ENCODE measurements at regions not wholly inside any gene's neighbourhood (a gene's known extent, or its start where the extent isn't known, plus 50 kb on each side); places are given as distances from the start of the nearest gene placed in this dataset.
A peak's percentile ranks its signal among the peaks of the same experiment; 100 is the strongest.

DNA sequence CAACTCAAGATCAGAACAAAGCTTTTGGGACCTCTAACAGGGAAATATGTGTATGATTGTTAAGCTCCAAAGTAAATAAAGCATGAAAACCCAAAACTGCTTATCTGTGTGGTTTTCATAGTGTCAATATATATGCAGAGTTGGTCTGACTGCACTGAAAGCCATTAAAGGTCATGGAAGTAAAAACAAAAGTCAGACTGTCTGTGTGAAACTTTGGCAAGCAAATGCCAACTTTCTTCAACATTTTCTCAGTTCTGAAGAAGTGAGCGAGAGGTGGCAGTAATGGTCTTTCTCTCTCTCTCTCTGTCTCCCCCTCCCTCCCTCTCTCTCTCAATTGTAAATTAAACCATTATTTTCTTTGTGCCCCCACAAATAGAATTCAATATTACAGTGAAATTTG lies 100.1 kb upstream of the S1PR1 start (continued):
- TF ChIP-seq, protein P1, sequence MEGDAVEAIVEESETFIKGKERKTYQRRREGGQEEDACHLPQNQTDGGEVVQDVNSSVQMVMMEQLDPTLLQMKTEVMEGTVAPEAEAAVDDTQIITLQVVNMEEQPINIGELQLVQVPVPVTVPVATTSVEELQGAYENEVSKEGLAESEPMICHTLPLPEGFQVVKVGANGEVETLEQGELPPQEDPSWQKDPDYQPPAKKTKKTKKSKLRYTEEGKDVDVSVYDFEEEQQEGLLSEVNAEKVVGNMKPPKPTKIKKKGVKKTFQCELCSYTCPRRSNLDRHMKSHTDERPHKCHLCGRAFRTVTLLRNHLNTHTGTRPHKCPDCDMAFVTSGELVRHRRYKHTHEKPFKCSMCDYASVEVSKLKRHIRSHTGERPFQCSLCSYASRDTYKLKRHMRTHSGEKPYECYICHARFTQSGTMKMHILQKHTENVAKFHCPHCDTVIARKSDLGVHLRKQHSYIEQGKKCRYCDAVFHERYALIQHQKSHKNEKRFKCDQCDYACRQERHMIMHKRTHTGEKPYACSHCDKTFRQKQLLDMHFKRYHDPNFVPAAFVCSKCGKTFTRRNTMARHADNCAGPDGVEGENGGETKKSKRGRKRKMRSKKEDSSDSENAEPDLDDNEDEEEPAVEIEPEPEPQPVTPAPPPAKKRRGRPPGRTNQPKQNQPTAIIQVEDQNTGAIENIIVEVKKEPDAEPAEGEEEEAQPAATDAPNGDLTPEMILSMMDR (CRISPR knock-in tag; IDR thresholded peaks at IDR 0.05), result peak; percentile 64
- TF ChIP-seq TBL1XR1 (IDR thresholded peaks at IDR 0.05; ENCODE audit: borderline replicate concordance, low read length, partially characterized antibody) (peak; percentile 42), BCL6 (CRISPR knock-in tag; IDR thresholded peaks at IDR 0.05) (peak; percentile 79), FOSL1 (CRISPR knock-in tag; IDR thresholded peaks at IDR 0.05; ENCODE audit: borderline replicate concordance) (no peak), SOX5 (CRISPR knock-in tag; IDR thresholded peaks at IDR 0.05; ENCODE audit: borderline replicate concordance) (peak; percentile 90), E2F2 (CRISPR knock-in tag; IDR thresholded peaks at IDR 0.05; ENCODE audit: borderline replicate concordance) (no peak), ZNF766 (CRISPR knock-in tag; IDR thresholded peaks at IDR 0.05; ENCODE audit: borderline replicate concordance) (no peak), ZNF350 (CRISPR knock-in tag; IDR thresholded peaks at IDR 0.05; ENCODE audit: borderline replicate concordance, low read depth) (no peak), SETDB1 (CRISPR knock-in tag; IDR thresholded peaks at IDR 0.05; ENCODE audit: borderline replicate concordance) (no peak), ARHGAP35 (CRISPR knock-in tag; IDR thresholded peaks at IDR 0.05; ENCODE audit: borderline replicate concordance) (no peak), TCF12 (IDR thresholded peaks at IDR 0.05) (no peak), TCF12 (CRISPR knock-in tag; IDR thresholded peaks at IDR 0.05) (no peak), PPARG (CRISPR knock-in tag; conservative IDR thresholded peaks at IDR 0.05) (peak; percentile 49; the same call in 1 of the 2 replicates), HHEX (CRISPR knock-in tag; IDR thresholded peaks at IDR 0.05) (no peak), FOXJ3 (CRISPR knock-in tag; IDR thresholded peaks at IDR 0.05; ENCODE audit: borderline replicate concordance) (peak; percentile 76; the same call in 1 of the 2 replicates), ZNF782 (CRISPR knock-in tag; IDR thresholded peaks at IDR 0.05; ENCODE audit: borderline replicate concordance) (no peak), PHF20 (CRISPR knock-in tag; IDR thresholded peaks at IDR 0.05) (no peak), RAD51 (IDR thresholded peaks at IDR 0.05; ENCODE audit: borderline replicate concordance) (no peak), ZNF207 (IDR thresholded peaks at IDR 0.05; ENCODE audit: borderline replicate concordance) (no peak), EHMT2 (IDR thresholded peaks at IDR 0.05; ENCODE audit: borderline replicate concordance, low read depth, low read length) (no peak), PITX1 (CRISPR knock-in tag; IDR thresholded peaks at IDR 0.05) (peak; percentile 66; the same call in 1 of the 2 replicates), TOE1 (CRISPR knock-in tag; IDR thresholded peaks at IDR 0.05) (no peak), CREB1 (IDR thresholded peaks at IDR 0.05) (no peak), CREB1 (CRISPR knock-in tag; IDR thresholded peaks at IDR 0.05) (peak; percentile 28; the same call in 1 of the 2 replicates)
- TF ChIP-seq, protein P2, sequence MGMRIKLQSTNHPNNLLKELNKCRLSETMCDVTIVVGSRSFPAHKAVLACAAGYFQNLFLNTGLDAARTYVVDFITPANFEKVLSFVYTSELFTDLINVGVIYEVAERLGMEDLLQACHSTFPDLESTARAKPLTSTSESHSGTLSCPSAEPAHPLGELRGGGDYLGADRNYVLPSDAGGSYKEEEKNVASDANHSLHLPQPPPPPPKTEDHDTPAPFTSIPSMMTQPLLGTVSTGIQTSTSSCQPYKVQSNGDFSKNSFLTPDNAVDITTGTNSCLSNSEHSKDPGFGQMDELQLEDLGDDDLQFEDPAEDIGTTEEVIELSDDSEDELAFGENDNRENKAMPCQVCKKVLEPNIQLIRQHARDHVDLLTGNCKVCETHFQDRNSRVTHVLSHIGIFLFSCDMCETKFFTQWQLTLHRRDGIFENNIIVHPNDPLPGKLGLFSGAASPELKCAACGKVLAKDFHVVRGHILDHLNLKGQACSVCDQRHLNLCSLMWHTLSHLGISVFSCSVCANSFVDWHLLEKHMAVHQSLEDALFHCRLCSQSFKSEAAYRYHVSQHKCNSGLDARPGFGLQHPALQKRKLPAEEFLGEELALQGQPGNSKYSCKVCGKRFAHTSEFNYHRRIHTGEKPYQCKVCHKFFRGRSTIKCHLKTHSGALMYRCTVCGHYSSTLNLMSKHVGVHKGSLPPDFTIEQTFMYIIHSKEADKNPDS (CRISPR knock-in tag; IDR thresholded peaks at IDR 0.05), result no peak
- TF ChIP-seq, protein P3, sequence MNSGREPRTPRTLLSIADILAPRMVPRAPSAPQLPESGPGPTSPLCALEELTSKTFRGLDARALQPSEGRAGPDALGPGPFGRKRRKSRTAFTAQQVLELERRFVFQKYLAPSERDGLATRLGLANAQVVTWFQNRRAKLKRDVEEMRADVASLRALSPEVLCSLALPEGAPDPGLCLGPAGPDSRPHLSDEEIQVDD (CRISPR knock-in tag; IDR thresholded peaks at IDR 0.05; ENCODE audit: borderline replicate concordance), result no peak
- TF ChIP-seq, protein P4, sequence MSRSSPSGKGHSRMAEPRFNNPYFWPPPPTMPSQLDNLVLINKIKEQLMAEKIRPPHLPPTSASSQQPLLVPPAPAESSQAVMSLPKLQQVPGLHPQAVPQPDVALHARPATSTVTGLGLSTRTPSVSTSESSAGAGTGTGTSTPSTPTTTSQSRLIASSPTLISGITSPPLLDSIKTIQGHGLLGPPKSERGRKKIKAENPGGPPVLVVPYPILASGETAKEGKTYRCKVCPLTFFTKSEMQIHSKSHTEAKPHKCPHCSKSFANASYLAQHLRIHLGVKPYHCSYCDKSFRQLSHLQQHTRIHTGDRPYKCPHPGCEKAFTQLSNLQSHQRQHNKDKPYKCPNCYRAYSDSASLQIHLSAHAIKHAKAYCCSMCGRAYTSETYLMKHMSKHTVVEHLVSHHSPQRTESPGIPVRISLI (CRISPR knock-in tag; IDR thresholded peaks at IDR 0.05; ENCODE audit: borderline replicate concordance), result peak; percentile 40; the same call in 1 of the 2 replicates

All from HepG2 (cell line).